ENCODE measurements at regions not wholly inside any gene's neighbourhood (a gene's known extent, or its start where the extent isn't known, plus 50 kb on each side); places are given as distances from the start of the nearest gene placed in this dataset.

DNA sequence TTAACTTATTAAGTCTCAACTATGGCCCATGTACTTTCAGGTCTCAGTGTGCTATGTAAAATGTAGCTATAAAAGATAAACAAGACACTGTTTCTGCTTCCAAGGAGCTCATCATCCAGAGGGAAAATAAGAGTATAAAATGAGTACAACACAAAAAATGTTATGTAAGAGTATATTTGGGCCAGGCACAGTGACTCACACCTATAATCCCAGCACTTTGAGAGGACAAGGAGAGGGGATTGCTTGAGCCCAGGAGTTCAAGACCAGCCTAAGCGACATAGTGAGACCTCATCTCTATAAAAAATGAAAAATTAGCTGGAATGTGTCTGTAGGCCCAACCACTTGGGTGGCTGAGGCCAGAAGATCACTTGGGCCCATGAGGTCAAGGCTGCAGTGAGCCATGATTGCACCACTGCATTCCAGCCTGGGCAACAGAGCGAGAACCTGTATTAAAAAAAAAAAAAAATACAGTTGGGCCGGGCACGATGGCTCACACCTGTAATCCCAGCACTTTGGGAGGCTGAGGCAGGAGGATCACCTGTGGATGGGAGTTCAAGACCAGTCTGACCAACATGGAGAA is 124.0 kb downstream of the EDN1 start (continued):
- TF ChIP-seq, protein P1, sequence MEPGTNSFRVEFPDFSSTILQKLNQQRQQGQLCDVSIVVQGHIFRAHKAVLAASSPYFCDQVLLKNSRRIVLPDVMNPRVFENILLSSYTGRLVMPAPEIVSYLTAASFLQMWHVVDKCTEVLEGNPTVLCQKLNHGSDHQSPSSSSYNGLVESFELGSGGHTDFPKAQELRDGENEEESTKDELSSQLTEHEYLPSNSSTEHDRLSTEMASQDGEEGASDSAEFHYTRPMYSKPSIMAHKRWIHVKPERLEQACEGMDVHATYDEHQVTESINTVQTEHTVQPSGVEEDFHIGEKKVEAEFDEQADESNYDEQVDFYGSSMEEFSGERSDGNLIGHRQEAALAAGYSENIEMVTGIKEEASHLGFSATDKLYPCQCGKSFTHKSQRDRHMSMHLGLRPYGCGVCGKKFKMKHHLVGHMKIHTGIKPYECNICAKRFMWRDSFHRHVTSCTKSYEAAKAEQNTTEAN (CRISPR knock-in tag; IDR thresholded peaks at IDR 0.05) = no peak
- TF ChIP-seq, protein P2, sequence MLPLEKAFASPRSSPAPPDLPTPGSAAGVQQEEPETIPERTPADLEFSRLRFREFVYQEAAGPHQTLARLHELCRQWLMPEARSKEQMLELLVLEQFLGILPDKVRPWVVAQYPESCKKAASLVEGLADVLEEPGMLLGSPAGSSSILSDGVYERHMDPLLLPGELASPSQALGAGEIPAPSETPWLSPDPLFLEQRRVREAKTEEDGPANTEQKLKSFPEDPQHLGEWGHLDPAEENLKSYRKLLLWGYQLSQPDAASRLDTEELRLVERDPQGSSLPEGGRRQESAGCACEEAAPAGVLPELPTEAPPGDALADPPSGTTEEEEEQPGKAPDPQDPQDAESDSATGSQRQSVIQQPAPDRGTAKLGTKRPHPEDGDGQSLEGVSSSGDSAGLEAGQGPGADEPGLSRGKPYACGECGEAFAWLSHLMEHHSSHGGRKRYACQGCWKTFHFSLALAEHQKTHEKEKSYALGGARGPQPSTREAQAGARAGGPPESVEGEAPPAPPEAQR (CRISPR knock-in tag; IDR thresholded peaks at IDR 0.05) = no peak
- TF ChIP-seq NFE2L1 (CRISPR knock-in tag; IDR thresholded peaks at IDR 0.05) = no peak

DNA sequence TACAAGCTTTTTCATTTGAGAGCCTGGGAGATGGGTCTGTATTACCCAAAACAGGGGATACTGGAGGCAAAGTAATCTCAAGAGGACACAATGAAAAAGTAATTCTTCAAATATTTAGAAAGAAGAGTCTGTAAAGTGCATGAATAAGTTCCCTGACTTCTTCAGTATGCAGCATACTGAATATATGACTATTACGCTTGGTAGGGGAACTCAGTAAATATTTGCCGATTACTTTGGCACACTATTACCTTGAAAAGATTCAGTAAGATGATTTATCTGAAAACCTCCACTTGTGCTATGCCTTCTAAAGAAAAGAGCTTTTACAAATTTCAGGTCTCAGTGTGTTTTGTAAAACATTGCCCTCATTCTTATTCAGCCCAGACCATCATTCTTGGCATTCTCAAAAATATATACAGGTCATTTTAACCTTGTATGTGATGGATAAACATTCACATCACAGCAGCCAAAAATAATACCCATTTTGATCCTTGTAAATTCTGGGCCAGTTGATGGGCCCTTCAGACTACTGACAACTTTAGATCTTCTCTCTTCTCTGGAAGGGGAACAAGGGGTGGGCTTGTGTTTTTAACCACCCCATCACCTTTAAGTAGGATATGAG is 125.9 kb downstream of the EDN1 start:
- DNase-seq (ENCODE audit: low spot score) = no peak
- CTCF ChIA-PET = interaction anchor here (1.0 kb wide), 1 partner anchor 89 kb away, joined by 3 read pairs; no protein-coding TSS in a partner anchor
- Mint-ChIP-seq H3K4me3 (no peak overlapping the region), H3K9me3 (peaks cover 24% of the 10 kb centered on the region), H3K36me3 (peaks cover 9% of the 10 kb centered on the region; the same call in 1 of the 2 replicates), H3K4me1 (peaks cover 5% of the 10 kb centered on the region; the same call in 1 of the 2 replicates), H3K27me3 (ENCODE audit: low read depth) (no peaks in the 10 kb centered on the region), H3K27ac (no peak overlapping the region; the same call in 1 of the 2 replicates)
- ATAC-seq = no peak
- TF ChIP-seq GTF2I (CRISPR knock-in tag; conservative IDR thresholded peaks at IDR 0.05) = no peak
- TF ChIP-seq, protein P3, sequence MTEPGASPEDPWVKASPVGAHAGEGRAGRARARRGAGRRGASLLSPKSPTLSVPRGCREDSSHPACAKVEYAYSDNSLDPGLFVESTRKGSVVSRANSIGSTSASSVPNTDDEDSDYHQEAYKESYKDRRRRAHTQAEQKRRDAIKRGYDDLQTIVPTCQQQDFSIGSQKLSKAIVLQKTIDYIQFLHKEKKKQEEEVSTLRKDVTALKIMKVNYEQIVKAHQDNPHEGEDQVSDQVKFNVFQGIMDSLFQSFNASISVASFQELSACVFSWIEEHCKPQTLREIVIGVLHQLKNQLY (CRISPR knock-in tag; IDR thresholded peaks at IDR 0.05) = no peak
- POLR2A ChIA-PET = no interaction called here

DNA sequence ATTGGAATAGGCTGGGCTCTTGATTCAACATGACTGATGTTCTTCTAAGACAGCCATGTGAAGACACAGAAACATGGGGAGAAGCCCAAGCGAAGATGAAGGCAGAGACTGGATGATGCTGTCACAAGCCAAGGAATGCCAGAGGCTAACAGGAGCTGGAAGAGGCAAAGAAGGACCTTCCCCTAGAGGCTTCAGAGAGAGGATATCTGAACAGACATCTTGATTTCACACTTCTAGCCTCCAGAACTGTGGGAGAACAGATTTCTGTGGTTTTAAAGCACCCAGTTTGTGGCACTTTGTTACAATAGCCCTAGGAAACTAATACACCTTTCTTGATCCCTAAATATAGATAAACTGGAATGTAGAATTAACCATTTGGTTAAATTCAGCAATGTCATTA is 127.0 kb downstream of the EDN1 start:
- Mint-ChIP-seq H3K27me3 (ENCODE audit: low read depth) (no peaks in the 10 kb centered on the region), H3K9me3 (peaks cover 20% of the 10 kb centered on the region), H3K4me1 (peaks cover 5% of the 10 kb centered on the region; the same call in 1 of the 2 replicates), H3K4me3 (no peak overlapping the region), H3K27ac (no peak overlapping the region), H3K36me3 (peaks cover 9% of the 10 kb centered on the region; the same call in 1 of the 2 replicates)
- ATAC-seq = no peak
- DNase-seq (ENCODE audit: low spot score) = no peak
- POLR2A ChIA-PET = no interaction called here
- CTCF ChIA-PET = no interaction called here
- TF ChIP-seq, protein P4, sequence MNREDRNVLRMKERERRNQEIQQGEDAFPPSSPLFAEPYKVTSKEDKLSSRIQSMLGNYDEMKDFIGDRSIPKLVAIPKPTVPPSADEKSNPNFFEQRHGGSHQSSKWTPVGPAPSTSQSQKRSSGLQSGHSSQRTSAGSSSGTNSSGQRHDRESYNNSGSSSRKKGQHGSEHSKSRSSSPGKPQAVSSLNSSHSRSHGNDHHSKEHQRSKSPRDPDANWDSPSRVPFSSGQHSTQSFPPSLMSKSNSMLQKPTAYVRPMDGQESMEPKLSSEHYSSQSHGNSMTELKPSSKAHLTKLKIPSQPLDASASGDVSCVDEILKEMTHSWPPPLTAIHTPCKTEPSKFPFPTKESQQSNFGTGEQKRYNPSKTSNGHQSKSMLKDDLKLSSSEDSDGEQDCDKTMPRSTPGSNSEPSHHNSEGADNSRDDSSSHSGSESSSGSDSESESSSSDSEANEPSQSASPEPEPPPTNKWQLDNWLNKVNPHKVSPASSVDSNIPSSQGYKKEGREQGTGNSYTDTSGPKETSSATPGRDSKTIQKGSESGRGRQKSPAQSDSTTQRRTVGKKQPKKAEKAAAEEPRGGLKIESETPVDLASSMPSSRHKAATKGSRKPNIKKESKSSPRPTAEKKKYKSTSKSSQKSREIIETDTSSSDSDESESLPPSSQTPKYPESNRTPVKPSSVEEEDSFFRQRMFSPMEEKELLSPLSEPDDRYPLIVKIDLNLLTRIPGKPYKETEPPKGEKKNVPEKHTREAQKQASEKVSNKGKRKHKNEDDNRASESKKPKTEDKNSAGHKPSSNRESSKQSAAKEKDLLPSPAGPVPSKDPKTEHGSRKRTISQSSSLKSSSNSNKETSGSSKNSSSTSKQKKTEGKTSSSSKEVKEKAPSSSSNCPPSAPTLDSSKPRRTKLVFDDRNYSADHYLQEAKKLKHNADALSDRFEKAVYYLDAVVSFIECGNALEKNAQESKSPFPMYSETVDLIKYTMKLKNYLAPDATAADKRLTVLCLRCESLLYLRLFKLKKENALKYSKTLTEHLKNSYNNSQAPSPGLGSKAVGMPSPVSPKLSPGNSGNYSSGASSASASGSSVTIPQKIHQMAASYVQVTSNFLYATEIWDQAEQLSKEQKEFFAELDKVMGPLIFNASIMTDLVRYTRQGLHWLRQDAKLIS (CRISPR knock-in tag; IDR thresholded peaks at IDR 0.05; ENCODE audit: borderline replicate concordance) = no peak
- TF ChIP-seq ZNF671 (CRISPR knock-in tag; IDR thresholded peaks at IDR 0.05) (no peak), AR (CRISPR knock-in tag; IDR thresholded peaks at IDR 0.05) (no peak), TEAD1 (CRISPR knock-in tag; IDR thresholded peaks at IDR 0.05) (no peak), HMGXB4 (CRISPR knock-in tag; IDR thresholded peaks at IDR 0.05) (no peak), TCF7 (CRISPR knock-in tag; IDR thresholded peaks at IDR 0.05; ENCODE audit: low read depth) (no peak)
- TF ChIP-seq, protein P5, sequence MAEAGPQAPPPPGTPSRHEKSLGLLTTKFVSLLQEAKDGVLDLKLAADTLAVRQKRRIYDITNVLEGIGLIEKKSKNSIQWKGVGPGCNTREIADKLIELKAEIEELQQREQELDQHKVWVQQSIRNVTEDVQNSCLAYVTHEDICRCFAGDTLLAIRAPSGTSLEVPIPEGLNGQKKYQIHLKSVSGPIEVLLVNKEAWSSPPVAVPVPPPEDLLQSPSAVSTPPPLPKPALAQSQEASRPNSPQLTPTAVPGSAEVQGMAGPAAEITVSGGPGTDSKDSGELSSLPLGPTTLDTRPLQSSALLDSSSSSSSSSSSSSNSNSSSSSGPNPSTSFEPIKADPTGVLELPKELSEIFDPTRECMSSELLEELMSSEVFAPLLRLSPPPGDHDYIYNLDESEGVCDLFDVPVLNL (CRISPR knock-in tag; IDR thresholded peaks at IDR 0.05; ENCODE audit: borderline replicate concordance, low read depth) = no peak
- TF ChIP-seq, protein P6, sequence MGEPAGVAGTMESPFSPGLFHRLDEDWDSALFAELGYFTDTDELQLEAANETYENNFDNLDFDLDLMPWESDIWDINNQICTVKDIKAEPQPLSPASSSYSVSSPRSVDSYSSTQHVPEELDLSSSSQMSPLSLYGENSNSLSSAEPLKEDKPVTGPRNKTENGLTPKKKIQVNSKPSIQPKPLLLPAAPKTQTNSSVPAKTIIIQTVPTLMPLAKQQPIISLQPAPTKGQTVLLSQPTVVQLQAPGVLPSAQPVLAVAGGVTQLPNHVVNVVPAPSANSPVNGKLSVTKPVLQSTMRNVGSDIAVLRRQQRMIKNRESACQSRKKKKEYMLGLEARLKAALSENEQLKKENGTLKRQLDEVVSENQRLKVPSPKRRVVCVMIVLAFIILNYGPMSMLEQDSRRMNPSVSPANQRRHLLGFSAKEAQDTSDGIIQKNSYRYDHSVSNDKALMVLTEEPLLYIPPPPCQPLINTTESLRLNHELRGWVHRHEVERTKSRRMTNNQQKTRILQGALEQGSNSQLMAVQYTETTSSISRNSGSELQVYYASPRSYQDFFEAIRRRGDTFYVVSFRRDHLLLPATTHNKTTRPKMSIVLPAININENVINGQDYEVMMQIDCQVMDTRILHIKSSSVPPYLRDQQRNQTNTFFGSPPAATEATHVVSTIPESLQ (CRISPR knock-in tag; IDR thresholded peaks at IDR 0.05) = no peak
